ENCODE measurements at regions not wholly inside any gene's neighbourhood (a gene's known extent, or its start where the extent isn't known, plus 50 kb on each side); places are given as distances from the start of the nearest gene placed in this dataset.

- TF ChIP-seq RAD21 (conservative IDR thresholded peaks at IDR 0.05 in 1 of 2, IDR thresholded peaks at IDR 0.05 in 1 of 2) = no peak
- no peak for TF ChIP-seq NPAS2 (CRISPR knock-in tag; IDR thresholded peaks at IDR 0.05; ENCODE audit: borderline replicate concordance)
- TF ChIP-seq KDM1A (IDR thresholded peaks at IDR 0.05; ENCODE audit: low read depth) = no peak
Observed at GRCh38 chr4:135735512-135735911, 1533.9 kb upstream of the PABPC4L start (continued).

- WGBS (ENCODE audit: missing lambda C conversion rate) = 11% methylated on average over 4 of the region's 4 CpGs
- H3K9me3 ChIP-seq = no peaks in the 10 kb centered on the region
- no peak overlapping the region for H3K27ac ChIP-seq
- ATAC-seq (no peak), DNase-seq (ENCODE audit: low read depth in 1 of 2, low spot score in 1 of 2) (no peak), FAIRE-seq (no peak)
- H3K4me2 ChIP-seq = no peak overlapping the region
- POLR2A ChIA-PET = no interaction called here
- H3K4me3 ChIP-seq = no peak overlapping the region
- TF ChIP-seq FOSL2 (IDR thresholded peaks at IDR 0.05) (no peak), FOSL2 (CRISPR knock-in tag; IDR thresholded peaks at IDR 0.05) (no peak), REST (IDR thresholded peaks at IDR 0.05) (peak; percentile 45; the same call in 1 of the 2 replicates)
- CTCF ChIA-PET = no interaction called here
- no peaks in the 10 kb centered on the region for H3K4me1 ChIP-seq
Observed at GRCh38 chr4:135732448-135732847, 1530.9 kb upstream of the PABPC4L start.

- H3K27ac ChIP-seq = no peak overlapping the region
- ATAC-seq (no peak), DNase-seq (ENCODE audit: low read depth in 1 of 2, low spot score in 1 of 2) (no peak), FAIRE-seq (no peak)
- CTCF ChIA-PET = no interaction called here
- no peaks in the 10 kb centered on the region for H3K4me1 ChIP-seq
- POLR2A ChIA-PET = no interaction called here
- TF ChIP-seq POLR2A (IDR thresholded peaks at IDR 0.05; ENCODE audit: low read length) (no peak), KDM5A (IDR thresholded peaks at IDR 0.05) (no peak)
- no peak overlapping the region for H3K4me3 ChIP-seq
- H3K9me3 ChIP-seq = no peaks in the 10 kb centered on the region
- H3K4me2 ChIP-seq = no peak overlapping the region
- WGBS (ENCODE audit: missing lambda C conversion rate) = 47% methylated on average over 2 of the region's 2 CpGs
Observed at GRCh38 chr4:135731682-135732081, 1530.1 kb upstream of the PABPC4L start.

GRCh38 chr4:135724421-135724820 is 1522.8 kb upstream of the PABPC4L start:
- Histone ChIP-seq H3K9me3 (no peaks in the 10 kb centered on the region), H3K4me1 (no peaks in the 10 kb centered on the region), H3K4me3 (no peak overlapping the region), H3K27ac (no peak overlapping the region), H3K4me2 (no peak overlapping the region)
- ChIA-PET CTCF (no interaction called here), POLR2A (no interaction called here)
- DNase-seq (ENCODE audit: low read depth in 1 of 2, low spot score in 1 of 2) = no peak
- TF ChIP-seq MAX (IDR thresholded peaks at IDR 0.05) (no peak), MAFK (IDR thresholded peaks at IDR 0.05; ENCODE audit: partially characterized antibody) (no peak), USF2 (IDR thresholded peaks at IDR 0.05) (no peak), RCOR1 (IDR thresholded peaks at IDR 0.05; ENCODE audit: low read depth, low read length) (no peak), HOXB13 (CRISPR knock-in tag; IDR thresholded peaks at IDR 0.05; ENCODE audit: low read depth) (no peak), FOXS1 (CRISPR knock-in tag; IDR thresholded peaks at IDR 0.05) (no peak), HEYL (CRISPR knock-in tag; IDR thresholded peaks at IDR 0.05) (no peak), E2F6 (IDR thresholded peaks at IDR 0.05; ENCODE audit: borderline replicate concordance, low read depth) (no peak), CHD2 (IDR thresholded peaks at IDR 0.05; ENCODE audit: low read length, partially characterized antibody) (no peak), NR3C1 (IDR thresholded peaks at IDR 0.05) (no peak), TP53 (CRISPR knock-in tag; IDR thresholded peaks at IDR 0.05) (no peak), HDAC2 (IDR thresholded peaks at IDR 0.05) (no peak), CEBPB (IDR thresholded peaks at IDR 0.05) (no peak), RFX5 (IDR thresholded peaks at IDR 0.05) (no peak), ESRRA (IDR thresholded peaks at IDR 0.05; ENCODE audit: borderline replicate concordance, low read length) (no peak), PHF8 (IDR thresholded peaks at IDR 0.05; ENCODE audit: borderline replicate concordance, low read depth) (no peak), POLR2AphosphoS2 (conservative IDR thresholded peaks at IDR 0.05; ENCODE audit: low read length) (no peak)
- WGBS (ENCODE audit: missing lambda C conversion rate) = 31% methylated on average over 2 of the region's 2 CpGs
- FAIRE-seq = no peak
- no peak for ATAC-seq

Data from A549 (cell line).